NCI-H187 treated with DMSO at 0.1 percent for 48 hours (cell line): ENCODE measurements at regions not wholly inside any gene's neighbourhood (a gene's known extent, or its start where the extent isn't known, plus 50 kb on each side); places are given as distances from the start of the nearest gene placed in this dataset.

Experiments used
- DNase-seq: peaks from one replicate; lab custom pipeline; 2025; lab: John Stamatoyannopoulos, UW

GRCh38 chr5:124231802-124232201 lies 514.6 kb downstream of the ZNF608 start:
- DNase-seq: no peak

- no peak for DNase-seq
Measured at GRCh38 chr5:124231230-124231629, 515.2 kb downstream of the ZNF608 start.

GRCh38 chr5:124230456-124230855 lies 516.0 kb downstream of the ZNF608 start:
- no peak for DNase-seq

- DNase-seq: no peak
Measured at GRCh38 chr5:124229352-124229751, 517.1 kb downstream of the ZNF608 start.

GRCh38 chr5:124227914-124228313 lies 518.5 kb downstream of the ZNF608 start:
- DNase-seq: no peak

GRCh38 chr5:124220418-124220817 lies 526.0 kb downstream of the ZNF608 start:
- DNase-seq: no peak

GRCh38 chr5:124212934-124213333 lies 533.5 kb downstream of the ZNF608 start:
- DNase-seq: no peak

GRCh38 chr5:124210111-124210910 lies 536.1 kb downstream of the ZNF608 start:
- DNase-seq: no peak

- no peak for DNase-seq
Measured at GRCh38 chr5:124207118-124207517, 539.3 kb downstream of the ZNF608 start.

GRCh38 chr5:124206540-124206939 lies 539.9 kb downstream of the ZNF608 start:
- peak; percentile 1 for DNase-seq

GRCh38 chr5:124203303-124203702 lies 543.1 kb downstream of the ZNF608 start:
- no peak for DNase-seq

GRCh38 chr5:124200381-124200780 lies 546.1 kb downstream of the ZNF608 start:
- DNase-seq: no peak

- no peak for DNase-seq
Measured at GRCh38 chr5:124199893-124200292, 546.5 kb downstream of the ZNF608 start.

GRCh38 chr5:124195411-124195810 lies 551.0 kb downstream of the ZNF608 start:
- no peak for DNase-seq

- DNase-seq: no peak
Measured at GRCh38 chr5:124194282-124194681, 552.2 kb downstream of the ZNF608 start.

- no peak for DNase-seq
Measured at GRCh38 chr5:124193371-124193789, 553.1 kb downstream of the ZNF608 start.

- DNase-seq: no peak
Measured at GRCh38 chr5:124192716-124193115, 553.7 kb downstream of the ZNF608 start.

- no peak for DNase-seq
Measured at GRCh38 chr5:124185716-124186115, 560.7 kb downstream of the ZNF608 start.

GRCh38 chr5:124182133-124182532 lies 564.3 kb downstream of the ZNF608 start:
- DNase-seq: no peak

- no peak for DNase-seq
Measured at GRCh38 chr5:124180875-124181461, 565.5 kb downstream of the ZNF608 start.

- no peak for DNase-seq
Measured at GRCh38 chr5:124180299-124180874, 566.1 kb downstream of the ZNF608 start.

GRCh38 chr5:124179819-124180218 lies 566.6 kb downstream of the ZNF608 start:
- DNase-seq: no peak

- no peak for DNase-seq
Measured at GRCh38 chr5:124178050-124178449, 568.4 kb downstream of the ZNF608 start.
